HG03460 (cell line): ENCODE measurements at regions not wholly inside any gene's neighbourhood (a gene's known extent, or its start where the extent isn't known, plus 50 kb on each side); places are given as distances from the start of the nearest gene placed in this dataset.
A peak's percentile ranks its signal among the peaks of the same experiment; 100 is the strongest.

ENCODE experiments used
- ATAC-seq: cut with Tn5 transposase; IDR thresholded peaks from one replicate; pipeline ENCODE4 v1.9.1; 2021; ENCODE audit not compliant: unreplicated experiment

DNA sequence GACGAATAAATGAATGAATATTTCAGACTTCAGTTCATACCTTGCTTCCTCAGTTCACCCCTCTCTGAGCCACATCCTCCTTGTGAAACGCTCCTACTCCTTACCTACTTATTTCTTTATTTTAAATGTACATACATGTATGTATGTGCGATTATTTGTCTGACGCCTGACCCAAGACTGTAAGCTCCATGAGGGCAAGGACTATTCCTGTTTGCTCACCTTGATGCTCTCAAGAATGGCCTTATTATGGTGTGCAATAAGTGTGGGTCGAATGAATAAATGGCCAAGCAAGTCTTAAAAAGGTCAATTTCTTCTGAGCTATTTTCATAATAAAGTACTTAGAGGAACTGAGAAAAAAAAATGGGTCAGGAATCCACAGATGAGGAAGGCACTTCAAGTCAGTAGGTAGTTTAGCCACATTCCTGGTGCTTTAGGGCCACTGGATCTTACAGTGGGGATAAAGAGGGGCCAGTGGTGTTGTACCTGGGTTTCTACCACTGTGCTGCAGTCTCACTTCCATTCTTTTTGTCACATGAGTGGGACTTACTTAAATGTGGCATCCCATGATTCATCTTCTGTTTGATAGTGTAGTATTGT lies 74.7 kb downstream of the SDC1 start:
- ATAC-seq = no peak

DNA sequence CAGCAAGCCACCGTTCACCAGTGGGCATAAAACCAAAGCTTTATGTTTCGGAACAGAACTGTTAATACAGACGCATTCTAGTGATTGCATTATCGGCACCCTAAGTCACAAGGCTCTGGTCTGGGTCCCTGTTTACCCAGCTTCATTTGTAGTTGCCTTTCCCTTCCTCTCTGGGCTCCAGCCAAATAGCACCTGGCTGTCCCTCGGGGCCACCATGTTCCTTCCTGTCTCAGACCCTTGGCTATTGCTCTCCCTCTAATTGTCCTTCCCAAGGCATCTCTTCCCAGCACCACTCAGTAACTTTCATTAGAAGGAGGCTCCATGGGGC lies 75.3 kb downstream of the SDC1 start:
- ATAC-seq = no peak

GRCh38 chr2:20148923-20149702 lies 75.8 kb downstream of the SDC1 start:
- ATAC-seq = no peak

DNA sequence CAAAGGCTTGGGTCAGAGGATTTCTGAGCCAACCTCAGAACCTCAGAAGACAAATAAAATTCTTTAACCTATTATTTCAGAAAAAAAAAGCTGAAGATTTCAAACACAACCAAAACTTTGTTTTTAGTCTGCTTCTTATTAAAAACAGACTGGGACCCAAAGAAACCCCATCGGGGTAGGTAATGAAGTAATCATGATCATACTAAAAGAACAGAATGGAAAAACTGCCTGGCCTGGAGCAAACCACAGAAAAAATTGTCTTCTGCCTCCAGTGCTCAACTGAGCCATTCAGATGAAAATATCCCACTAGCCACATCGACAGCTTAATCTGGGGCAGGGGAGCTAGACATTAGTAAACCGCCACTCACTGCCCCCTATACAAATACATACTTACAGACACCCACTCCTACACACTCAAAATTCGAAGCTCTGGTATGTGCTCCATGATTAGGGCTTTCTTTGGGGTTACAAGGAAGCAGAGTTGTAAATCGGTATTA lies 76.5 kb downstream of the SDC1 start:
- no peak for ATAC-seq

- ATAC-seq = no peak
Observed at GRCh38 chr2:20147351-20147750, 77.6 kb downstream of the SDC1 start.

DNA sequence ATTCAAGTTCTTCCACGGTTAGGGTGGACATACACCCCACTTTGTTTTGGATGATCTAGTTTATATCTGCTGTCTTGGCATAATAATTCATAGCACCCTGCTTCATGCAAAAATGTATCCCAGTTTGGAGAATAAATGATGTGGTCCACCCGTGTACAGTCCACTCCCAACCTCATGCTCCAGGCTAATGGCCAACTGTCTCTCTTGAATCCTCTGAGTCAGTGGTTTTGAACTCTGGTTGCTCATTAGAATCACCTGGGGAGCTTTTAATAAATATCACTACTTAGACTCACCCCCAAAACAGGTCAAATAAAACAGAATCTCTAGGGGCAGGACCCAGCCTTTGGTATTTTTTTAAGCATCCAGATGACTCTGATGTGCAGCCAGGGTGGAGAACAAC lies 78.5 kb downstream of the SDC1 start:
- ATAC-seq = no peak

DNA sequence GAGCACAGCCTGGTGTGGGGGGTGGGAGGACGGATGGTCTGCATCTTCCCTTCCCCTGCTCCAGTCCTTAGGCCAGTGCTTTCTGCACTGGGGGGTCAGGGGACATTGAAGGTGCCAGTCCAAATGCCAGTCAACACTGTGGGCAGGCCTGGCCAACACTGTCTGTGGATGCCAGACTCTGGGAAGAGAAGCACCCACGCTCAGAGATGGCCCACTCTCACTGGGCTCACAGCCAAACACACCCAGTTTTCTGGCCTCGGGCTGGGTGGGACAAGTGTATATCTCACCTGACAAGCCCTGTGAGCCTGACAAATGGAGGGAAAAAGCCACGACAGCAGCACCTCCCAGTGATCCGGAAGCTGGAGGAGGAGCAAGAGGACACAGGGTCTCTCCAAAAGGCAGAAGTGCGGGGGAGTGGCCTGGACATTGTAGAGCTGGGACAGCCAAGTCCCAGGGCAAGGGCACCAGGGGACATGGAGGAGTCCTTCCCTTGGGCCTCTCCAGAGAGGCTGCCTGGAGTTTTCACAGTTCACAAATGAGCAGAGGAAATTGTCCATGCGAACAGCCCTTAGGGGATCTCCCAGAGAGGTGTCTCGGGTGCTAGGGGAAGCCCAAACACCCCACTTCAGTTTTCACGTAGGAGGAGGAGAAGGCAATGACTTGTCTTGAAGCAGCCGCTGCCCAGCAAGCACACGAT lies 79.3 kb downstream of the SDC1 start:
- peak; percentile 84 for ATAC-seq

- no peak for ATAC-seq
Observed at GRCh38 chr2:20144861-20145260, 80.1 kb downstream of the SDC1 start.

- no peak for ATAC-seq
Observed at GRCh38 chr2:20144196-20144595, 80.7 kb downstream of the SDC1 start.

GRCh38 chr2:20143263-20143662 lies 81.7 kb downstream of the SDC1 start:
- no peak for ATAC-seq

GRCh38 chr2:20141806-20142205 lies 83.1 kb downstream of the SDC1 start:
- no peak for ATAC-seq

- no peak for ATAC-seq
Observed at GRCh38 chr2:20141056-20141762, 83.7 kb downstream of the SDC1 start.

- ATAC-seq = no peak
Observed at GRCh38 chr2:20140321-20141055, 84.4 kb downstream of the SDC1 start.

DNA sequence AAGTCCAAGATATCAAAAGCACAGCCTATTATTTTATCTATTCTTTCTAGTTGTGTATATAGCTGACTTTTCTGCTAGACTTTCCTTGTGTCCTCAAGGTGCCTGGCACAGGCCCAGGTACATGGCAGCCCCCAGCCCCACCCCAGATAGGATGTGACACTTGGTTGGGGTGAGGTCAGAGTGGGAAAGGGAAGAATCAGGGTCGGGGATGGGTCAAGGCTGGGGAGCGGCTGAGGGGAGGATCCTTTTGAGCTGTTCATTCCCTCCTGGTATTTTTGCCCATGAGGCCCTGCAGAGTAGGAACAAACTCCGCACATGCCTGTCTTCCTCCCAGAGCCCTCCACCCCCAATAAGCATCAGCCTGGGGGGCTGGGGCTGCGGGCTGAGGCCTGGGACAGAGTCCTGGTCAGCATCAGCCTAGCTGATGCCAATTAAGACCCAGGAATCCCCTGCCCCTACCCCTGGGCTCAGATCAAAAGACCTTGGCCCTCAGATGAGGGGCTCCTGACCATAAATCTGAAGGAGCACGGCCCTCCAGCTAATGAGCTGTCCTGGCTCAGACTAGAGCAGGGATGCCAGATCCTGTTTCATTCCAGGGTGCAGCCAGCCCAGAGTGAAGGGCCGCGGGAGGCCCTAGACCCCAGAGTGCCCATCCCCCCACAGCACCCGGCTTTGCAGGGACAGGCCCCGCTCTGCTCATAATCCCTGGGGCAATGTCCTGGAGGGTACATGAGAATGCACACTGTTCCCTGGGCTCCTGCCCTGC lies 85.3 kb downstream of the SDC1 start:
- ATAC-seq = no peak

- ATAC-seq = no peak
Observed at GRCh38 chr2:20138696-20139095, 86.2 kb downstream of the SDC1 start.

DNA sequence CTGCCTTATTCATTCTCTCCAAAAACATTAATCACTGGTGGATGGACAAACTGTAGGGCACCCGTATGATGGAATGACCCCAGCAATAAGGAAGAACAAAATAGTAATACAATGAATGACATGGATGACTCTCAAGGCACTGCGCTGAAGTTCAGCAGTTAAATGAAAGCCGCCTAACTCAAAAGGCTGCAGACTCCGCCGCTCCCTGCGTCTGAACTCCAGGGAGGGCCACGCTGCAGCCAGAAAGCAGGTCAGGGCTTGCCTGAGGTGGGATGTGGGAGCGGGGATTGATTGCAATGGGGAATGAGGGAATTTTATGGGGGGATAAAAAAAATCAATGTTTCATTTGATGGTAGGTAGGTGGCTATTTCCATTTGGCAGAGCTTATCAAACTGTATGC lies 86.5 kb upstream of the LAPTM4A start:
- ATAC-seq = no peak

DNA sequence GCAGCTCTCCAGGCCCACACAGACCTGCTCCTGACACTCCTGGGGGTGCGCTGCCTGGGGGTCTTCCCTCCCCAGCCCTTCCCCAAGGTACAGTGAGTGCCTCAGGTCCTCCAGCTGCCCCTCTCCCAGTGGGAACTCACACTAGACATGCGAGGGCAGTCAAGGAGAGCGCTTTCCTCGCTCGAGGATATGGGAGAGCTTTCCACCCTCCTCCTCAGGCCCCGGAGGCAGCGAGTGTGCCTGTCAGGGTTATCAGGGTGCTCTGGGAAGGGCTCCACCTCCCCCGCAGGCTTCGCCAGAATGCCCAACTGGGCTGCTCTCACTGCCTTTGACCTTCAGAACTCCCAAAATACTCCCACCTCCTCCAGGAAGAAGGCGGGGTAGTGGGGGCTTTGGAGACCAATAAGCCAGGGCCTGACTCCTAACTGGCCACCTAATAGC lies 85.7 kb upstream of the LAPTM4A start:
- ATAC-seq = no peak

DNA sequence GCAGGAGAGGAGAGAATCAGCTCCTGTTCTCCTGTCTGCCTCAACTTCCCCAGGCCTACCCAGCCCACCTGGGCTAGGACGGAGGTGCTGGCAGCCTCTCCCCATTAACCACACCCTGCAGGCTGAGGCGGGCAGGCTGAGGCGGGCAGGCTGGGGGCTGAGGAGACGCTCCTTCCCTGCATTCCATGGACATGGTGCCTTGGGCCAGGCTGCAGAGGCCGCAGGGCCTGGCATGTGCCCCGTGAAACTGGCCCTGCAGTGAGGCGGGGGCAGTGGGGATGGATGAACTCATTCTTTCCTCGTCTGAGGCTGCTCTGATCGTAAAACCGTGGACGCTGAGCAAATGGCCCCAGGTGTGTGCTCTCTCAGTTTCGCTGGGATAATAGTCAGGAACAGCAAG lies 84.7 kb upstream of the LAPTM4A start:
- ATAC-seq = no peak

- ATAC-seq = peak; percentile 88
Observed at GRCh38 chr2:20135631-20136050, 84.2 kb upstream of the LAPTM4A start.

DNA sequence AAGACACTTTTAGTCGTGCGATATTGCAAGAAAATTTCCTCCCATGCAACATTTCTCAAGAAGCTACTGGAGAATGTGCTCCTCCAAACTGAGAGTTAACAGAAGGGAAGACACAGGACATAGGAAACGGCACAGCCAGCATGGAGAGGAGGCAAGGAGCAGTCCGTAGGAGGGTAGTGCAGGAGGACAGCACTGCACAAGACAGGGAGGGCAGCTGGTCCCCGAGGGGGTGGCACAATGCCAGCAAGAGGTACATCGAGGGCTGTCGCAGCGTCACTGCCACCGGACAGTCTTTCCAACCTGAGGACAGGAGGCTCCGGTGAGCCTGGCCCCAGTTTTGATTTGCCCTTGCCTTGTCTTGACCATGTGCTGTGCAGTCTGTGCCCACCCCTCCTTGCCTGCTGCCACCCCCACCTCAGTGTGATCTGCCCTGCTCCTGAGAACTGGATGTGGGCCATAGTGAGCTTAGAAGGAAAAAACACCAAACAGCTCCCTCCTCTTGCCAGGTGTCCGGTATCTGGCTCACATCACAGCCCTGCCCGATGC lies 81.6 kb upstream of the LAPTM4A start:
- ATAC-seq = no peak
